HEK293 (cell line): ENCODE measurements at regions not wholly inside any gene's neighbourhood (a gene's known extent, or its start where the extent isn't known, plus 50 kb on each side); places are given as distances from the start of the nearest gene placed in this dataset.

ENCODE experiments used
- CTCF ChIA-PET: fragments of 350-600 bp; formaldehyde crosslinking; extraction: SDS; loops from one replicate; lab custom pipeline; 2021; ENCODE audit warnings: antibody characterized with exemption; lab: Yijun Ruan, JAX
- POLR2A ChIA-PET: fragments of 300-600 bp; formaldehyde crosslinking; extraction: SDS; loops from one replicate; lab custom pipeline; 2020; ENCODE audit warnings: antibody characterized with exemption, inconsistent platforms; lab: Yijun Ruan, JAX
- H3K27ac ChIP-seq: fragments of 200-500 bp; sonication (Bioruptor generic); 2 replicates; pipeline ENCODE4 v1.5.1; 2014; ENCODE audit warnings: low read depth, low read length, control low read depth, inconsistent platforms; ENCODE audit errors: extremely low read depth
- H3K36me3 ChIP-seq, 2 experiments: fragments of 200-500 bp in 1 of 2; sonication (Bioruptor generic) in 1 of 2; 1 replicate in 1 of 2; 2 replicates in 1 of 2; pipeline ENCODE4 v1.5.1; 2014 to 2017; ENCODE audit warnings: inconsistent platforms in 2 of 2, low read length in 2 of 2; ENCODE audit not compliant: control insufficient read depth in 2 of 2, insufficient read depth in 1 of 2
- H3K4me1 ChIP-seq: fragments of 200-500 bp; sonication (Bioruptor generic); 2 replicates; pipeline ENCODE4 v1.5.1; 2014; ENCODE audit warnings: mild to moderate bottlenecking, low read length, inconsistent platforms; ENCODE audit not compliant: control insufficient read depth, insufficient read depth
- H3K4me3 ChIP-seq: 2 replicates; pipeline ENCODE4 v1.5.1; 2011; ENCODE audit warnings: low read depth, mild to moderate bottlenecking, control low read depth, low read length, moderate library complexity
- H3K9me3 ChIP-seq: fragments of 200-500 bp; sonication (Bioruptor generic); 2 replicates; pipeline ENCODE4 v1.5.1; 2014; ENCODE audit warnings: low read depth, low read length, inconsistent platforms; ENCODE audit not compliant: control insufficient read depth, insufficient read depth
- HOXD13 ChIP-seq: sonication (generic); formaldehyde crosslinking; IDR thresholded peaks from 2 replicates; pipeline ENCODE4 v1.8.0; 2022; ENCODE audit warnings: missing genetic modification reagents, borderline replicate concordance
- MYNN ChIP-seq: fragments of 450-650 bp; formaldehyde crosslinking; IDR thresholded peaks from 2 replicates; pipeline ENCODE4 v1.5.1; 2016; ENCODE audit warnings: missing biosample characterization, missing genetic modification characterization, borderline replicate concordance
- MZF1 ChIP-seq: fragments of 450-650 bp; formaldehyde crosslinking; IDR thresholded peaks from 2 replicates; pipeline ENCODE4 v1.5.1; 2017; ENCODE audit warnings: missing biosample characterization, missing genetic modification characterization, borderline replicate concordance
- PRDM10 ChIP-seq: fragments of 450-650 bp; formaldehyde crosslinking; IDR thresholded peaks from 2 replicates; pipeline ENCODE4 v1.5.1; 2016; ENCODE audit warnings: missing biosample characterization, missing genetic modification characterization
- RBAK ChIP-seq: fragments of 450-650 bp; formaldehyde crosslinking; IDR thresholded peaks from 2 replicates; pipeline ENCODE4 v1.5.1; 2016; ENCODE audit warnings: missing biosample characterization, missing genetic modification characterization
- SCRT1 ChIP-seq: fragments of 450-650 bp; formaldehyde crosslinking; IDR thresholded peaks from 2 replicates; pipeline ENCODE4 v1.5.1; 2016; ENCODE audit warnings: missing biosample characterization, missing genetic modification characterization, borderline replicate concordance
- ZFHX2 ChIP-seq: fragments of 450-650 bp; formaldehyde crosslinking; conservative IDR thresholded peaks from 2 replicates; pipeline ENCODE4 v1.5.1; 2016; ENCODE audit warnings: missing biosample characterization, missing genetic modification characterization
- ZNF133 ChIP-seq: fragments of 450-650 bp; formaldehyde crosslinking; IDR thresholded peaks from 2 replicates; pipeline ENCODE4 v1.5.1; 2016; ENCODE audit warnings: missing biosample characterization, missing genetic modification characterization
- ZNF148 ChIP-seq: fragments of 450-650 bp; formaldehyde crosslinking; IDR thresholded peaks from 2 replicates; pipeline ENCODE4 v1.5.0; 2017; ENCODE audit warnings: missing biosample characterization, missing genetic modification characterization, borderline replicate concordance
- ZNF18 ChIP-seq: fragments of 450-650 bp; formaldehyde crosslinking; IDR thresholded peaks from 2 replicates; pipeline ENCODE4 v1.5.1; 2016; ENCODE audit warnings: missing biosample characterization, missing genetic modification characterization
- ZNF214 ChIP-seq: fragments of 450-650 bp; formaldehyde crosslinking; IDR thresholded peaks from 2 replicates; pipeline ENCODE4 v1.5.1; 2017; ENCODE audit warnings: missing biosample characterization, mild to moderate bottlenecking, missing genetic modification characterization, borderline replicate concordance
- ZNF391 ChIP-seq: fragments of 450-650 bp; formaldehyde crosslinking; IDR thresholded peaks from 2 replicates; pipeline ENCODE4 v1.5.1; 2016; ENCODE audit warnings: low read depth, missing biosample characterization, missing genetic modification characterization, borderline replicate concordance
- ZNF394 ChIP-seq: fragments of 450-650 bp; formaldehyde crosslinking; IDR thresholded peaks from 2 replicates; pipeline ENCODE4 v1.5.1; 2016; ENCODE audit warnings: missing biosample characterization, missing genetic modification characterization, mild to moderate bottlenecking, moderate library complexity, borderline replicate concordance
- ZNF48 ChIP-seq: fragments of 450-650 bp; formaldehyde crosslinking; IDR thresholded peaks from 2 replicates; pipeline ENCODE4 v1.5.1; 2016; ENCODE audit warnings: missing biosample characterization, missing genetic modification characterization
- ZNF561 ChIP-seq: fragments of 450-650 bp; IDR thresholded peaks from 2 replicates; pipeline ENCODE4 v1.5.1; 2018; ENCODE audit warnings: missing biosample characterization, missing genetic modification characterization, borderline replicate concordance
- ZNF645 ChIP-seq: fragments of 450-650 bp; formaldehyde crosslinking; IDR thresholded peaks from 2 replicates; pipeline ENCODE4; 2016; ENCODE audit warnings: missing biosample characterization, missing genetic modification characterization
- ZNF654 ChIP-seq: fragments of 450-650 bp; formaldehyde crosslinking; IDR thresholded peaks from 2 replicates; pipeline ENCODE4 v1.5.1; 2016; ENCODE audit warnings: low read depth, missing biosample characterization, missing genetic modification characterization
- ZNF747 ChIP-seq: fragments of 450-650 bp; formaldehyde crosslinking; IDR thresholded peaks from 2 replicates; pipeline ENCODE4 v1.5.1; 2016; ENCODE audit warnings: missing biosample characterization, missing genetic modification characterization
- TF ChIP-seq, protein P1 (sequence below): fragments of 450-650 bp; formaldehyde crosslinking; IDR thresholded peaks from 2 replicates; pipeline ENCODE4 v1.5.1; 2016; ENCODE audit warnings: missing biosample characterization, missing genetic modification characterization

DNA sequence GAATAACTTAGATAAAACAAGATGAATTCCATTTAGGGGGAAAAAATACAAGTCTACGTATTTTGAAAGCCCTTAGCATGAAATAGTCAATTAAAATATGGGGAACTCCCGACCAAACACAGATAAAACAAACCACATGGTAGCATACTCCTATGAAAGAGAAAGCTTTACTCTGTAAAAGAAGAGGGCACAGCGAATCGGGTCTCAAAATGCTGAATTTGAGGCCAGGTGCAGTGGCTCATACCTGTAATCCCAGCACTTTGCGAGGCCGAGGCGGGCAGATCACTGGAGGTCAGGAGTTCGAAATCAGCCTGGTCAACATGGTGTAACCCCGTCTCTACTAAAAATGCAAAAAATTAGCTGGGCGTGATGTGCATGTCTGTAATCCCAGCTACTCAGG, 116.9 kb upstream of the TIAM1 start (continued):
- TF ChIP-seq ZNF747 (tag by site-specific recombination) (no peak), ZNF654 (no peak), ZNF645 (tag by site-specific recombination) (no peak), ZNF391 (tag by site-specific recombination) (no peak)
- TF ChIP-seq, all 188 proteins: peak for 0

GRCh38 chr21:31459457-31459856, 115.4 kb upstream of the TIAM1 start:
- ChIA-PET CTCF (interaction anchor here (0.5 to 2.9 kb wide), 32 partner anchors 8 to 826 kb away, joined by 3 to 32 read pairs (median 4); no protein-coding TSS in a partner anchor), POLR2A (no interaction called here)
- no peaks in the 10 kb centered on the region; the same call in 1 of the 2 replicates for H3K4me1 ChIP-seq
- H3K4me3 ChIP-seq, result no peak overlapping the region
- TF ChIP-seq RBAK (no peak), ZNF394 (peak; percentile 20; the same call in 1 of the 2 replicates), ZFHX2 (tag by site-specific recombination) (no peak), PRDM10 (tag by site-specific recombination) (peak; percentile 49; the same call in 1 of the 2 replicates), ZNF561 (peak; percentile 86), ZNF48 (tag by site-specific recombination) (no peak), MZF1 (tag by site-specific recombination) (peak; percentile 44; the same call in 1 of the 2 replicates), ZNF18 (tag by site-specific recombination) (peak; percentile 52; the same call in 1 of the 2 replicates), ZNF214 (tag by site-specific recombination) (no peak), ZNF654 (peak; percentile 27; the same call in 1 of the 2 replicates)
- TF ChIP-seq, protein P1, sequence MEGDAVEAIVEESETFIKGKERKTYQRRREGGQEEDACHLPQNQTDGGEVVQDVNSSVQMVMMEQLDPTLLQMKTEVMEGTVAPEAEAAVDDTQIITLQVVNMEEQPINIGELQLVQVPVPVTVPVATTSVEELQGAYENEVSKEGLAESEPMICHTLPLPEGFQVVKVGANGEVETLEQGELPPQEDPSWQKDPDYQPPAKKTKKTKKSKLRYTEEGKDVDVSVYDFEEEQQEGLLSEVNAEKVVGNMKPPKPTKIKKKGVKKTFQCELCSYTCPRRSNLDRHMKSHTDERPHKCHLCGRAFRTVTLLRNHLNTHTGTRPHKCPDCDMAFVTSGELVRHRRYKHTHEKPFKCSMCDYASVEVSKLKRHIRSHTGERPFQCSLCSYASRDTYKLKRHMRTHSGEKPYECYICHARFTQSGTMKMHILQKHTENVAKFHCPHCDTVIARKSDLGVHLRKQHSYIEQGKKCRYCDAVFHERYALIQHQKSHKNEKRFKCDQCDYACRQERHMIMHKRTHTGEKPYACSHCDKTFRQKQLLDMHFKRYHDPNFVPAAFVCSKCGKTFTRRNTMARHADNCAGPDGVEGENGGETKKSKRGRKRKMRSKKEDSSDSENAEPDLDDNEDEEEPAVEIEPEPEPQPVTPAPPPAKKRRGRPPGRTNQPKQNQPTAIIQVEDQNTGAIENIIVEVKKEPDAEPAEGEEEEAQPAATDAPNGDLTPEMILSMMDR (tag by site-specific recombination), result peak; percentile 54
- no peak overlapping the region for H3K27ac ChIP-seq
- no peaks in the 10 kb centered on the region for H3K9me3 ChIP-seq
- peaks cover 0 to 3% of the 10 kb centered on the region in 2 experiments; a peak in 1 of 3 replicates for H3K36me3 ChIP-seq

GRCh38 chr21:31457675-31458074, 113.6 kb upstream of the TIAM1 start:
- H3K9me3 ChIP-seq, result no peaks in the 10 kb centered on the region
- H3K27ac ChIP-seq, result no peak overlapping the region
- no peaks in the 10 kb centered on the region; the same call in 1 of the 2 replicates for H3K4me1 ChIP-seq
- no peak overlapping the region for H3K4me3 ChIP-seq
- no peaks in the 10 kb centered on the region for H3K36me3 ChIP-seq
- ChIA-PET POLR2A (interaction anchor here (0.7 kb wide), 1 partner anchor 227 kb away, joined by 3 read pairs; no protein-coding TSS in a partner anchor), CTCF (interaction anchor here (0.6 kb wide), 1 partner anchor 130 kb away, joined by 4 read pairs; no protein-coding TSS in a partner anchor)
- TF ChIP-seq HOXD13 (CRISPR knock-in tag) (no peak), ZNF148 (tag by site-specific recombination) (no peak), SCRT1 (no peak), MYNN (tag by site-specific recombination) (no peak), ZNF133 (tag by site-specific recombination) (no peak)
- TF ChIP-seq, protein P1 (tag by site-specific recombination), result peak; percentile 73
